ENCODE measurements at regions not wholly inside any gene's neighbourhood (a gene's known extent, or its start where the extent isn't known, plus 50 kb on each side); places are given as distances from the start of the nearest gene placed in this dataset.

DNA sequence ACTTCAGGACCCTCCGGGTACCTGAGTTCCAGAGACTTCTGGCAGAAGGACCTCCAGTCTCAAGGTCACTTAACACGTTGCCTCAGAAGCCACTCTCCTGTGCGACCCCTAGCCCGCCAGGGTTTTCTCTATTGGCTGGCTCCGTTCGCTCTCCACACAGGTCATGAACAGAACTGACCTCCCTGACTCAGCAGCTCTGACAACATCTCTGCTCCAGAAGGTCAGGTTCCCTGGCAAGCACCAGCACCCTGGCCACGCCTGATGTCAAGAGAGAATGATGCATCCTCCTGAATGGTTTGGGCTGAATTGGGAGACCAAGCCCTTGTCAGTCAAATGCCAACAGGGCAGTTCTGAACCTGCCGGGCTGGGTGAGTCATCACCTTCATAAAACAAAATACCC, 84.3 kb upstream of the TMEM45B start (continued):
- TF ChIP-seq MNT (conservative IDR thresholded peaks at IDR 0.05) (no peak), PHB (CRISPR knock-in tag; IDR thresholded peaks at IDR 0.05) (no peak)

GRCh38 chr11:129732941-129733340, 82.7 kb upstream of the TMEM45B start:
- no TSS peak for BruUV-seq (replicated peaks)
- Histone ChIP-seq H3K9me1 (ENCODE audit: control insufficient read depth, insufficient read depth, low read length) (no peaks in the 10 kb centered on the region), H3K27ac (ENCODE audit: extremely low read depth, low read depth, low read length) (no peak overlapping the region), H3K4me3 (no peak overlapping the region), H3K9me3 (replicated peaks; ENCODE audit: control insufficient read depth, insufficient read depth, low read depth, low read length) (no peaks in the 10 kb centered on the region), H3K79me2 (ENCODE audit: control insufficient read depth, insufficient read depth, low read length) (no peaks in the 10 kb centered on the region), H3K9ac (ENCODE audit: insufficient read depth in 1 of 2, low read depth in 2 of 2, low read length in 2 of 2) (no peak overlapping the region), H3K27me3 (ENCODE audit: control insufficient read depth in 2 of 2, insufficient read depth in 2 of 2, low read length in 2 of 2) (peaks cover 4 to 51% of the 10 kb centered on the region in 2 experiments; a peak in 4 of 5 replicates), H3K4me1 (replicated peaks in 1 of 2; ENCODE audit: control insufficient read depth in 2 of 2, insufficient read depth in 2 of 2, low read length in 2 of 2) (no peaks in the 10 kb centered on the region; a peak in 1 of 5 replicates), H3K4me2 (ENCODE audit: insufficient read depth, low read length) (no peak overlapping the region), H2AFZ (ENCODE audit: low read depth, low read length) (no peak overlapping the region), H3K36me3 (ENCODE audit: control insufficient read depth, insufficient read depth, low read length) (no peaks in the 10 kb centered on the region), H4K20me1 (replicated peaks; ENCODE audit: control insufficient read depth, insufficient read depth, low read length) (no peaks in the 10 kb centered on the region)
- in situ Hi-C loops (cut with MboI) (no loop called here), intact Hi-C loops (cut with micrococcal nuclease) (no loop called here)
- DNase-seq (ENCODE audit: extremely low read depth in 1 of 4, low spot score in 3 of 4): no peak
- 2% methylated on average over 4 of the region's 4 CpGs for WGBS (ENCODE audit: insufficient coverage, low coverage, missing lambda C conversion rate)
- no peak for FAIRE-seq
- POLR2A ChIA-PET: no interaction called here
- CTCF ChIA-PET (ENCODE audit: low intra/inter-chr PET ratio): interaction anchor here (0.6 kb wide), 1 partner anchor 477 kb away, joined by 3 read pairs; no protein-coding TSS in a partner anchor
- ATAC-seq: no peak
- no peak for TF ChIP-seq PYGO2 (tag; IDR thresholded peaks at IDR 0.05)
- TF ChIP-seq KLF6 (CRISPR knock-in tag; IDR thresholded peaks at IDR 0.05; ENCODE audit: borderline replicate concordance): no peak
- TF ChIP-seq ZNF398 (CRISPR knock-in tag; IDR thresholded peaks at IDR 0.05): no peak
- no peak for TF ChIP-seq NR1H2 (CRISPR knock-in tag; IDR thresholded peaks at IDR 0.05)

All from K562 (cell line).